HepG2 (cell line): ENCODE measurements at regions not wholly inside any gene's neighbourhood (a gene's known extent, or its start where the extent isn't known, plus 50 kb on each side); places are given as distances from the start of the nearest gene placed in this dataset.

Source experiments
- ATAC-seq: fragments of 200-7000 bp; cut with Tn5 transposase; 3 replicates; pipeline ENCODE4 v1.9.1; 2020; ENCODE audit warnings: mild to moderate bottlenecking, moderate library complexity
- BruUV-seq: library from RNA; stranded (reverse); fragments of 400-500 nt; replicated peaks from 2 replicates; lab custom pipeline; 2021; lab: Mats Ljungman, UMichigan
- CTCF ChIA-PET: fragments of 300-600 bp; formaldehyde crosslinking; extraction: SDS; loops from one replicate; lab custom pipeline; 2021; ENCODE audit warnings: low total read pairs, inconsistent platforms, low intra/inter-chr PET ratio; lab: Yijun Ruan, JAX
- POLR2A ChIA-PET: fragments of 350-600 bp; sonication (Branson Sonifier 250); formaldehyde crosslinking; loops from one replicate; lab custom pipeline; 2020; ENCODE audit warnings: antibody characterized with exemption, inconsistent platforms; lab: Yijun Ruan, JAX
- DNase-seq: peaks from one replicate; pipeline ENCODE4 v3.0.0-alpha.2; 2015; ENCODE audit warnings: low spot score
- FAIRE-seq: peaks from 3 replicates; lab custom pipeline; 2011; peaks lifted over from hg19 to GRCh38; lab: Jason Lieb, UNC
- H2AFZ ChIP-seq: one replicate; pipeline ENCODE4 v1.6.1; 2011; ENCODE audit warnings: low read length, inconsistent platforms
- H3K27ac ChIP-seq: fragments of 300-600 bp; 3 replicates; pipeline ENCODE4 v1.8.0; 2011; ENCODE audit warnings: mixed run types, mild to moderate bottlenecking, mixed read lengths, low read length, inconsistent platforms; ENCODE audit not compliant: insufficient read depth; ENCODE audit errors: extremely low read length
- H3K27me3 ChIP-seq, 2 experiments: fragments of 200-600 bp in 1 of 2; 2 replicates in 1 of 2; 3 replicates in 1 of 2; pipeline versions ENCODE4 v1.6.0 to v1.8.0; 2011; ENCODE audit warnings: low read length in 2 of 2, mild to moderate bottlenecking in 2 of 2, moderate library complexity in 2 of 2, inconsistent platforms in 1 of 2; ENCODE audit not compliant: insufficient read depth in 2 of 2, control insufficient read depth in 1 of 2
- H3K36me3 ChIP-seq, 2 experiments: fragments of 200-600 bp in 1 of 2; replicated peaks in 1 of 2; 2 replicates in 1 of 2; 3 replicates in 1 of 2; pipeline versions ENCODE4 v1.5.1 to v1.8.0; 2011; ENCODE audit warnings: low read length in 2 of 2, inconsistent platforms in 1 of 2; ENCODE audit not compliant: insufficient read depth in 2 of 2, control insufficient read depth in 1 of 2
- H3K4me1 ChIP-seq: 2 replicates; pipeline ENCODE4 v1.5.1; 2012; ENCODE audit warnings: low read length, inconsistent platforms; ENCODE audit not compliant: insufficient read depth
- H3K4me2 ChIP-seq: 2 replicates; pipeline ENCODE4 v1.6.0; 2011; ENCODE audit warnings: low read depth, low read length, inconsistent platforms
- H3K4me3 ChIP-seq, 3 experiments: fragments of 200-600 bp in 1 of 3; sonication (generic), shearing (Covaris generic) in 1 of 3; replicated peaks in 1 of 3; 2 replicates each; pipeline ENCODE4 v1.5.1; 2011 to 2016; ENCODE audit warnings: low read length in 3 of 3, inconsistent platforms in 2 of 3, low read depth in 2 of 3, mild to moderate bottlenecking in 2 of 3, control low read depth in 1 of 3, mixed read lengths in 1 of 3; ENCODE audit not compliant: insufficient read depth in 1 of 3
- H3K79me2 ChIP-seq: one replicate; pipeline ENCODE4 v1.6.1; 2011; ENCODE audit warnings: low read length, inconsistent platforms; ENCODE audit not compliant: insufficient read depth
- H3K9ac ChIP-seq: 2 replicates; pipeline ENCODE4 v1.6.0; 2011; ENCODE audit warnings: mild to moderate bottlenecking, low read depth, low read length, inconsistent platforms; ENCODE audit not compliant: insufficient read depth
- H3K9me3 ChIP-seq: 2 replicates; pipeline ENCODE4 v1.5.1; 2012; ENCODE audit warnings: mild to moderate bottlenecking, low read length
- H4K20me1 ChIP-seq: 2 replicates; pipeline ENCODE4 v1.6.0; 2011; ENCODE audit warnings: inconsistent platforms, mild to moderate bottlenecking, low read length, moderate library complexity; ENCODE audit not compliant: insufficient read depth
- ASH2L ChIP-seq: fragments of 300-600, 200-600 bp; sonication (generic); IDR thresholded peaks from 2 replicates; pipeline ENCODE4 v1.7.0; 2017; ENCODE audit warnings: low read depth, mild to moderate bottlenecking, moderate library complexity, mixed read lengths, low read length; ENCODE audit not compliant: insufficient read length
- CSRNP1 ChIP-seq: sonication (generic); formaldehyde crosslinking; IDR thresholded peaks from 2 replicates; pipeline ENCODE4 v1.8.1; 2023; ENCODE audit warnings: mild to moderate bottlenecking, missing genetic modification reagents
- E2F5 ChIP-seq: sonication (generic); formaldehyde crosslinking; conservative IDR thresholded peaks from 2 replicates; pipeline ENCODE4 v1.4.0; 2020; ENCODE audit warnings: missing genetic modification reagents
- ETV5 ChIP-seq: IDR thresholded peaks from 2 replicates; pipeline ENCODE4 v1.6.1; 2018; ENCODE audit warnings: missing biosample characterization, missing genetic modification reagents, inconsistent platforms, borderline replicate concordance
- FOXC1 ChIP-seq: sonication (generic); formaldehyde crosslinking; IDR thresholded peaks from 2 replicates; pipeline ENCODE4 v1.8.0; 2022; ENCODE audit warnings: mild to moderate bottlenecking, missing genetic modification reagents, borderline replicate concordance
- GMEB2 ChIP-seq: IDR thresholded peaks from 2 replicates; pipeline ENCODE4 v1.6.1; 2016; ENCODE audit warnings: missing biosample characterization, missing genetic modification reagents, low read depth
- GTF2F1 ChIP-seq: fragments of 150-350 bp; IDR thresholded peaks from 2 replicates; pipeline ENCODE4 v1.6.1; 2014; ENCODE audit warnings: low read length
- MBD4 ChIP-seq: IDR thresholded peaks from 2 replicates; pipeline ENCODE4 v1.6.1; 2012; ENCODE audit warnings: low read length, inconsistent platforms, borderline replicate concordance
- ONECUT2 ChIP-seq: sonication (generic); formaldehyde crosslinking; IDR thresholded peaks from 2 replicates; pipeline ENCODE4 v1.4.0; 2020; ENCODE audit warnings: missing genetic modification reagents
- PLRG1 ChIP-seq: fragments of 450-650 bp; conservative IDR thresholded peaks from 2 replicates; pipeline ENCODE4 v1.6.1; 2016
- POGZ ChIP-seq: sonication (generic); formaldehyde crosslinking; IDR thresholded peaks from 2 replicates; pipeline ENCODE4 v1.4.0; 2020; ENCODE audit warnings: mild to moderate bottlenecking, missing genetic modification reagents
- TBX3 ChIP-seq: fragments of 450-650 bp; IDR thresholded peaks from 2 replicates; pipeline ENCODE4 v1.6.1; 2017; ENCODE audit warnings: antibody characterized with exemption, mild to moderate bottlenecking, inconsistent platforms, borderline replicate concordance
- ZBTB20 ChIP-seq: sonication (generic); formaldehyde crosslinking; IDR thresholded peaks from 2 replicates; pipeline ENCODE4 v1.8.1; 2023; ENCODE audit warnings: missing genetic modification reagents, low read depth, mild to moderate bottlenecking, borderline replicate concordance
- ZFP90 ChIP-seq: sonication (generic); formaldehyde crosslinking; IDR thresholded peaks from 2 replicates; pipeline ENCODE4 v1.8.0; 2022; ENCODE audit warnings: missing genetic modification reagents, mild to moderate bottlenecking, inconsistent platforms, borderline replicate concordance
- ZNF737 ChIP-seq: sonication (generic); formaldehyde crosslinking; IDR thresholded peaks from 2 replicates; pipeline ENCODE4 v1.5.0; 2020; ENCODE audit warnings: missing genetic modification reagents, mild to moderate bottlenecking, borderline replicate concordance
- WGBS: methylation state at CpG from one replicate; pipeline ENCODE4 v1.1.6; 2017; ENCODE audit warnings: low lambda C conversion rate; 5-methylcytosine and 5-hydroxymethylcytosine counted together
- in situ Hi-C: cut with HindIII; loops from 2 replicates; pipeline ENCODE4 v1.10.0; 2017; ENCODE audit warnings: low pct_unique_long_range_greater_than_20kb; ENCODE audit not compliant: extremely low pct_ligation_motif_present
- intact Hi-C: fragments of 100-400 bp; cut with micrococcal nuclease; formaldehyde crosslinking; loops from one replicate; pipeline ENCODE4 v1.10.0; 2022; ENCODE audit not compliant: unreplicated experiment
- TF ChIP-seq, protein P1 (sequence below): IDR thresholded peaks from 2 replicates; pipeline ENCODE4 v1.6.1; 2012; ENCODE audit warnings: low read depth, low read length, improper control_type of control experiment
- TF ChIP-seq, protein P2 (sequence below): sonication (generic); formaldehyde crosslinking; IDR thresholded peaks from 2 replicates; pipeline ENCODE4 v1.9.0; 2021; ENCODE audit warnings: missing genetic modification reagents, borderline replicate concordance
- TF ChIP-seq, protein P3 (sequence below): IDR thresholded peaks from 2 replicates; pipeline ENCODE4 v1.6.1; 2016

GRCh38 chr10:10772411-10772810, 245.3 kb upstream of the CELF2 start:
- DNase-seq (no peak), ATAC-seq (no peak), FAIRE-seq (no peak)
- in situ Hi-C loops (no loop called here), intact Hi-C loops (no loop called here)
- Histone ChIP-seq H3K4me3 (no peak overlapping the region), H3K4me1 (no peaks in the 10 kb centered on the region), H3K27ac (no peak overlapping the region), H3K36me3 (no peaks in the 10 kb centered on the region), H2AFZ (no peak overlapping the region), H3K4me2 (no peak overlapping the region), H3K79me2 (no peaks in the 10 kb centered on the region), H3K27me3 (no peaks in the 10 kb centered on the region), H3K9me3 (peaks cover 22% of the 10 kb centered on the region), H3K9ac (no peak overlapping the region), H4K20me1 (no peaks in the 10 kb centered on the region)
- WGBS, result 0% methylated on average over 3 of the region's 3 CpGs
- no TSS peak for BruUV-seq
- POLR2A ChIA-PET, result no interaction called here
- CTCF ChIA-PET, result no interaction called here
- TF ChIP-seq, protein P1, sequence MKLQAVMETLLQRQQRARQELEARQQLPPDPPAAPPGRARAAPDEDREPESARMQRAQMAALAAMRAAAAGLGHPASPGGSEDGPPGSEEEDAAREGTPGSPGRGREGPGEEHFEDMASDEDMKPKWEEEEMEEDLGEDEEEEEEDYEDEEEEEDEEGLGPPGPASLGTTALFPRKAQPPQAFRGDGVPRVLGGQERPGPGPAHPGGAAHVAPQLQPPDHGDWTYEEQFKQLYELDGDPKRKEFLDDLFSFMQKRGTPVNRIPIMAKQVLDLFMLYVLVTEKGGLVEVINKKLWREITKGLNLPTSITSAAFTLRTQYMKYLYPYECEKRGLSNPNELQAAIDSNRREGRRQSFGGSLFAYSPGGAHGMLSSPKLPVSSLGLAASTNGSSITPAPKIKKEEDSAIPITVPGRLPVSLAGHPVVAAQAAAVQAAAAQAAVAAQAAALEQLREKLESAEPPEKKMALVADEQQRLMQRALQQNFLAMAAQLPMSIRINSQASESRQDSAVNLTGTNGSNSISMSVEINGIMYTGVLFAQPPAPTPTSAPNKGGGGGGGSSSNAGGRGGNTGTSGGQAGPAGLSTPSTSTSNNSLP, result no peak
- TF ChIP-seq ZBTB20 (no peak), E2F5 (CRISPR knock-in tag) (no peak), TBX3 (no peak), FOXC1 (CRISPR knock-in tag) (no peak), PLRG1 (no peak), GTF2F1 (no peak), POGZ (no peak), CSRNP1 (no peak), ASH2L (no peak), ETV5 (CRISPR knock-in tag) (no peak), MBD4 (no peak), ZFP90 (no peak), GMEB2 (CRISPR knock-in tag) (no peak), ZNF737 (CRISPR knock-in tag) (no peak), ONECUT2 (CRISPR knock-in tag) (no peak)
- TF ChIP-seq, protein P2, sequence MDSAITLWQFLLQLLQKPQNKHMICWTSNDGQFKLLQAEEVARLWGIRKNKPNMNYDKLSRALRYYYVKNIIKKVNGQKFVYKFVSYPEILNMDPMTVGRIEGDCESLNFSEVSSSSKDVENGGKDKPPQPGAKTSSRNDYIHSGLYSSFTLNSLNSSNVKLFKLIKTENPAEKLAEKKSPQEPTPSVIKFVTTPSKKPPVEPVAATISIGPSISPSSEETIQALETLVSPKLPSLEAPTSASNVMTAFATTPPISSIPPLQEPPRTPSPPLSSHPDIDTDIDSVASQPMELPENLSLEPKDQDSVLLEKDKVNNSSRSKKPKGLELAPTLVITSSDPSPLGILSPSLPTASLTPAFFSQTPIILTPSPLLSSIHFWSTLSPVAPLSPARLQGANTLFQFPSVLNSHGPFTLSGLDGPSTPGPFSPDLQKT (CRISPR knock-in tag), result no peak
- TF ChIP-seq, protein P3, sequence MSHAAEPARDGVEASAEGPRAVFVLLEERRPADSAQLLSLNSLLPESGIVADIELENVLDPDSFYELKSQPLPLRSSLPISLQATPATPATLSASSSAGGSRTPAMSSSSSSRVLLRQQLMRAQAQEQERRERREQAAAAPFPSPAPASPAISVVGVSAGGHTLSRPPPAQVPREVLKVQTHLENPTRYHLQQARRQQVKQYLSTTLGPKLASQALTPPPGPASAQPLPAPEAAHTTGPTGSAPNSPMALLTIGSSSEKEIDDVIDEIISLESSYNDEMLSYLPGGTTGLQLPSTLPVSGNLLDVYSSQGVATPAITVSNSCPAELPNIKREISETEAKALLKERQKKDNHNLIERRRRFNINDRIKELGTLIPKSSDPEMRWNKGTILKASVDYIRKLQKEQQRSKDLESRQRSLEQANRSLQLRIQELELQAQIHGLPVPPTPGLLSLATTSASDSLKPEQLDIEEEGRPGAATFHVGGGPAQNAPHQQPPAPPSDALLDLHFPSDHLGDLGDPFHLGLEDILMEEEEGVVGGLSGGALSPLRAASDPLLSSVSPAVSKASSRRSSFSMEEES (CRISPR knock-in tag), result no peak
